Heart left ventricle (tissue), 16 donors: ENCODE measurements at regions not wholly inside any gene's neighbourhood (a gene's known extent, or its start where the extent isn't known, plus 50 kb on each side); places are given as distances from the start of the nearest gene placed in this dataset.
A peak's percentile ranks its signal among the peaks of the same experiment; 100 is the strongest.

Experiments
- ATAC-seq, 4 donors: fragments of 200-7000 bp; cut with Tn5 transposase; one replicate each; pipeline ENCODE4 v1.9.1; 2020 to 2022; ENCODE audit warnings: moderate library complexity in 4 of 4, mild to moderate bottlenecking in 3 of 4, moderate number of reproducible peaks in 1 of 4
- DNase-seq, 5 donors: peaks; one replicate each; pipeline ENCODE4 v3.0.0-alpha.2; 2020
- H3K27ac ChIP-seq, 12 donors: fragments of 200-600 bp; sonication (generic) in 4 of 12; one replicate each; pipeline versions ENCODE4 v1.5.0 to v1.8.0; 2016 to 2022; ENCODE audit warnings: mild to moderate bottlenecking in 2 of 12
- H3K27me3 ChIP-seq, 9 donors: fragments of 200-600 bp; sonication (generic) in 2 of 9; one replicate each; pipeline versions ENCODE4 v1.5.1 to v1.8.0; 2016 to 2022; ENCODE audit warnings: mild to moderate bottlenecking in 3 of 9
- H3K36me3 ChIP-seq, 9 donors: fragments of 200-600 bp; sonication (generic) in 2 of 9; one replicate each; pipeline versions ENCODE4 v1.5.0 to v1.8.0; 2018 to 2022; ENCODE audit warnings: mild to moderate bottlenecking in 2 of 9
- H3K4me1 ChIP-seq, 12 donors: fragments of 200-600 bp; sonication (generic) in 4 of 12; one replicate each; pipeline versions ENCODE4 v1.5.0 to v1.8.0; 2016 to 2022; ENCODE audit warnings: mild to moderate bottlenecking in 3 of 12
- H3K4me3 ChIP-seq, 12 donors: fragments of 200-600 bp; sonication (generic) in 4 of 12; one replicate each; pipeline versions ENCODE4 v1.5.0 to v1.8.0; 2017 to 2022; ENCODE audit warnings: mild to moderate bottlenecking in 9 of 12, moderate library complexity in 4 of 12
- H3K9me3 ChIP-seq, 12 donors: fragments of 200-600 bp; sonication (generic) in 4 of 12; one replicate each; pipeline versions ENCODE4 v1.5.0 to v1.8.0; 2016 to 2022; ENCODE audit warnings: mild to moderate bottlenecking in 1 of 12
- POLR2A ChIP-seq, 2 donors: fragments of 450-650 bp; IDR thresholded peaks; one replicate each; pipeline ENCODE4 v1.6.1; 2017; ENCODE audit warnings: antibody characterized with exemption in 2 of 2, mild to moderate bottlenecking in 2 of 2, moderate library complexity in 2 of 2
- WGBS, 4 donors: extraction: QIAGEN DNeasy Blood & Tissue Kit in 2 of 4; methylation state at CpG; one replicate each; pipeline versions ENCODE4 v1.1.5 to v1.1.7; 2013 to 2018; 5-methylcytosine and 5-hydroxymethylcytosine counted together
- intact Hi-C, 10 donors: fragments of 100-400 bp; cut with DNase I; formaldehyde crosslinking; loops; one replicate each; pipeline versions ENCODE4 v1.11.1 to v1.14.2; 2022
- TF ChIP-seq, protein P1 (sequence below), 12 donors: fragments of 200-600 bp; sonication (generic) in 4 of 12; IDR thresholded peaks; one replicate each; pipeline versions ENCODE4 v1.5.0 to v1.8.0; 2018 to 2022; ENCODE audit warnings: antibody characterized with exemption in 12 of 12, mild to moderate bottlenecking in 5 of 12
- donor health status: ischemic (EF 13 %, LVEDD 7.1; RV severe dilation, severe dysfunction).
- donor health status: healthy with polysubstance abuse.
- donor health status: DM: no; HTN: yes; CAD: no.
- donor health status: DM: no; HTN: no; CAD: no.
- donor health status: ischemic (EF 25% LVEDD 6.9; RV normal size, moderate dysfunction).
- donor health status: ischemic (EF 25% LVEDD 5.7; RV mildly dilated, moderate dysfunction).
- donor health status: healthy.
- donor health status: DM: yes; HTN: yes; CAD: no.
- donor health status: ischemic (EF 35%, LVEDD 5.7; RV mildly dilated, moderate dysfunction).
- donor health status: nonischemic (EF 11% LVEDD 7.7; RV severe dilation, severe dysfunction).
- donor health status: DM: yes; HTN: yes; CAD: no.
- donor health status: PGD.
- donor health status: ischemic (EF 29% LVEDD 5.4; RV normal size, mild dysfunction).
- donor health status: nonischemic (EF 23%, LVEDD 6.1; RV moderate dilation, normal function).

DNA sequence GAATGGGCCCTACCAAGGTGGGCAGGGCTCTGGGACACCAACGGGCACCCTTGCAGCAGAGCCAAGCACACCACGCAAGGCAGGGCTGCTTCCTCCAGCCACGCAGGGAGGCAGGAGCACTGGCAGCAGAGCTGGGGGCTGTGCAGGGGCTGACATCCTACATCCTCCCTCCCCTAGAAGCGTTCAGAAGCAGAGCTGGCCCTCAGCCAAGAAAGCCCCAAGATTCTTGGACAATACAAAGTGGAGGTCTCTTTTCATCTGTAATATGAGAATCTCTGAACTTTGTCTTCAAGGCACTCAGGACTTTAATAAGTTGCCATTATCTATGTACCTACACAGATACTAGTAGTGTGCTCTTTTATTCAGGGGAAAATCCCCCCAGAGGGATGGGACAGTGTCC, 128.1 kb upstream of the AGAP1 start:
- peaks cover 0 to 13% (median 0%) of the 10 kb centered on the region in 9 donors for H3K27me3 ChIP-seq
- DNase-seq (no peak), ATAC-seq (no peak)
- no peaks in the 10 kb centered on the region for H3K4me1 ChIP-seq
- no peaks in the 10 kb centered on the region for H3K36me3 ChIP-seq
- no peaks in the 10 kb centered on the region for H3K9me3 ChIP-seq
- no peak overlapping the region for H3K27ac ChIP-seq
- H3K4me3 ChIP-seq, result no peak overlapping the region
- intact Hi-C loops, result no loop called here
- TF ChIP-seq, protein P1, sequence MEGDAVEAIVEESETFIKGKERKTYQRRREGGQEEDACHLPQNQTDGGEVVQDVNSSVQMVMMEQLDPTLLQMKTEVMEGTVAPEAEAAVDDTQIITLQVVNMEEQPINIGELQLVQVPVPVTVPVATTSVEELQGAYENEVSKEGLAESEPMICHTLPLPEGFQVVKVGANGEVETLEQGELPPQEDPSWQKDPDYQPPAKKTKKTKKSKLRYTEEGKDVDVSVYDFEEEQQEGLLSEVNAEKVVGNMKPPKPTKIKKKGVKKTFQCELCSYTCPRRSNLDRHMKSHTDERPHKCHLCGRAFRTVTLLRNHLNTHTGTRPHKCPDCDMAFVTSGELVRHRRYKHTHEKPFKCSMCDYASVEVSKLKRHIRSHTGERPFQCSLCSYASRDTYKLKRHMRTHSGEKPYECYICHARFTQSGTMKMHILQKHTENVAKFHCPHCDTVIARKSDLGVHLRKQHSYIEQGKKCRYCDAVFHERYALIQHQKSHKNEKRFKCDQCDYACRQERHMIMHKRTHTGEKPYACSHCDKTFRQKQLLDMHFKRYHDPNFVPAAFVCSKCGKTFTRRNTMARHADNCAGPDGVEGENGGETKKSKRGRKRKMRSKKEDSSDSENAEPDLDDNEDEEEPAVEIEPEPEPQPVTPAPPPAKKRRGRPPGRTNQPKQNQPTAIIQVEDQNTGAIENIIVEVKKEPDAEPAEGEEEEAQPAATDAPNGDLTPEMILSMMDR (IDR thresholded peaks at IDR 0.05), result no peak
- no peak for TF ChIP-seq POLR2A (IDR thresholded peaks at IDR 0.05)
- 31 to 52% (median 49%) methylated on average over 3 to 4 of the region's 4 CpGs for WGBS, 4 donors

DNA sequence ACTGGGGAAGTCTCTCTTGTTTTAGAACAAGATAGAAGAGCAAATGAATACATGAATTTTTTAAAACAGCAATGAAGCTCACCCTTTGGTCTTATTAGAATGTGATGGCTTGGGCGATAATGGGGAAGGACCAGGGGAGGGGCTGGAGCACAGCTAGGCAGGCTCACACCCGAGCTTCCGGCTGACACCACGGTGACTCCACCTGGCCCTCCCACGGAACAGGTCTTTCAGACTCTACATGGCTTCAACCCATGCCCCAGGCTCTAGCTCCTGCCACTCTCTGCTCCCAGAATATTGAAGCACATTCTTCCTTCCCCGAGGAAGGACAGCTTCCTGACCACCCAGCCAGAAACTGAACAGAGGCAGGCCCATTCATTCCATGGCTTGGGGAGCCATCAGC, 127.5 kb upstream of the AGAP1 start:
- intact Hi-C loops, result no loop called here
- 53 to 78% (median 68%) methylated on average over 6 of the region's 6 CpGs for WGBS, 4 donors
- no peaks in the 10 kb centered on the region for H3K4me1 ChIP-seq
- ATAC-seq (peak in 1 of 4 donors; percentile 31), DNase-seq (no peak)
- H3K36me3 ChIP-seq, result no peaks in the 10 kb centered on the region
- H3K9me3 ChIP-seq, result no peaks in the 10 kb centered on the region
- TF ChIP-seq, protein P1 (IDR thresholded peaks at IDR 0.05), result no peak
- no peak for TF ChIP-seq POLR2A (IDR thresholded peaks at IDR 0.05)
- H3K27ac ChIP-seq, result no peak overlapping the region
- H3K27me3 ChIP-seq, result peaks cover 0 to 13% (median 0%) of the 10 kb centered on the region in 9 donors
- no peak overlapping the region for H3K4me3 ChIP-seq

DNA sequence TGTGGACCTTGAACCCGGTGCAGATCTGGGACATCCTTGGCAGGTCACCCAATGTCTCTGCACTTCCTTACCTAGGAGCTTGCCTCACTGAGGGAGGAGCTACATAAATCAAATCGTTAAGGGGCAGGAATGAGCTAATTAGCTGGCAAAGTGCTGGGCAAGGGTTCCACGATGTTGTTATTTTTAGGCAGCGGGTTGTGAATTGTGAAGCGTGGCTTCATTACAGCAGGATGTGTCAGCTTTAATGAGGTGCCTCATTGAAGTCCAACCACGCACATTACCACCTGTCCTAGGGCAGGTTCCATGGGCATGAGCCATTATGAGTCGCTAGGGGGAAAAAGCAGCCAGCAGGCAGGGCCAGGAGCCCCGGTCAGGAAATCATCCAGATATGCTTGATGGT, 127.0 kb upstream of the AGAP1 start:
- intact Hi-C loops, result no loop called here
- Histone ChIP-seq H3K4me1 (no peaks in the 10 kb centered on the region), H3K27me3 (peaks cover 0 to 13% (median 0%) of the 10 kb centered on the region in 9 donors), H3K9me3 (no peaks in the 10 kb centered on the region), H3K4me3 (no peak overlapping the region), H3K27ac (no peak overlapping the region), H3K36me3 (no peaks in the 10 kb centered on the region)
- ATAC-seq, result no peak
- no peak for DNase-seq
- no peak for TF ChIP-seq POLR2A (IDR thresholded peaks at IDR 0.05)
- TF ChIP-seq, protein P1 (IDR thresholded peaks at IDR 0.05), result no peak
- 61 to 79% (median 76%) methylated on average over 8 of the region's 8 CpGs for WGBS, 4 donors

DNA sequence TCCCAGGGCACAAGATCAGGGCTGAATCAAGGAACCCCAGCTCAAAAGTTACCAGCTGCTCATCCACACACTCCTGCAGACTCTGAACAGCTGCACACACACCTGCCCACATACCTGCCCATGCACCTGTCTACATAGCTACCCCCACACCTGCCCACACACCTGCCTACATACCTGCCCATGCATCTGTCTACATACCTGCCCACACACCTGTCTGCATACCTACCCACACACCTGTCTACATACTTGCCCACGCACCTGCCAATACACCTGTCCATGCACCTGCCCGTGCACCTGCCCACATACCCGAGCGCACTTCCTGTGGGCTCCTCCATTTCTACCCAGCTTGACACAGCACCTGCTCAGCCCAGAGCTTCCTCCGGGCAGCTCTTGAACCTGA, 122.8 kb upstream of the AGAP1 start:
- H3K36me3 ChIP-seq, result no peaks in the 10 kb centered on the region
- intact Hi-C loops, result no loop called here
- no peak for DNase-seq
- H3K27ac ChIP-seq, result no peak overlapping the region
- TF ChIP-seq, protein P1 (IDR thresholded peaks at IDR 0.05), result no peak
- no peak for TF ChIP-seq POLR2A (IDR thresholded peaks at IDR 0.05)
- ATAC-seq, result no peak
- peaks cover 0 to 13% (median 0%) of the 10 kb centered on the region in 9 donors for H3K27me3 ChIP-seq
- no peaks in the 10 kb centered on the region for H3K9me3 ChIP-seq
- H3K4me1 ChIP-seq, result no peaks in the 10 kb centered on the region
- H3K4me3 ChIP-seq, result no peak overlapping the region
- 81 to 95% (median 90%) methylated on average over 5 of the region's 5 CpGs for WGBS, 4 donors
